ENCODE measurements at regions not wholly inside any gene's neighbourhood (a gene's known extent, or its start where the extent isn't known, plus 50 kb on each side); places are given as distances from the start of the nearest gene placed in this dataset.

GRCh38 chr3:181253796-181254195 is 264.3 kb upstream of the DNAJC19 start:
- intact Hi-C loops (cut with DNase I) = no loop called here
- Histone ChIP-seq H3K36me3 (replicated peaks in 1 of 2) (no peaks in the 10 kb centered on the region), H3K9me3 (replicated peaks in 1 of 3) (no peaks in the 10 kb centered on the region), H3K27ac (no peak overlapping the region), H3K4me1 (replicated peaks in 1 of 2) (no peaks in the 10 kb centered on the region), H3K27me3 (no peaks in the 10 kb centered on the region), H3K4me3 (no peak overlapping the region)
- WGBS, 4 donors = 34 to 49% (median 38%) methylated on average over 3 of the region's 3 CpGs
- no peak for TF ChIP-seq CTCF (IDR thresholded peaks at IDR 0.05)
- no peak for TF ChIP-seq POLR2A (IDR thresholded peaks at IDR 0.05)
- no peak for DNase-seq

DNA sequence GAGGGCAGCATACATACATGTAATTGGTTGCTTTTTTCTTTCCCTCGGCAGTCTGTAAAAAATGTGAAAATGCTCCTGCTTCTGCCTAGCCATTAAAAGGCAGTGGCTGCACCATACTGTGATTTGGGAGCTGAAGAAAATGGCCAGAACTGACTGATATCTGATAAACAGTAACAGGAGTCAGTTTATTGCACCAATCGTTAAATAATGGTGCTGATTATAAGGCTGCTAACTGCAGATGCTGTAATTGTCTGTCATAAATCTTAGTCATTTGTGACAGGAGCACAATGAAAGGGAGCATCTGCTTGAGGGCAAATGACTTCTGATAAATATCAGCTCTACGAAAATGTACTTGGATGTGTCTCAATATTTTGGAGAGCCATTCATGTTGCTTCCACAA is 263.1 kb upstream of the DNAJC19 start:
- Histone ChIP-seq H3K4me3 (no peak overlapping the region), H3K27ac (no peak overlapping the region), H3K9me3 (replicated peaks in 1 of 3) (no peaks in the 10 kb centered on the region), H3K27me3 (no peaks in the 10 kb centered on the region), H3K36me3 (replicated peaks in 1 of 2) (no peaks in the 10 kb centered on the region), H3K4me1 (replicated peaks in 1 of 2) (no peaks in the 10 kb centered on the region)
- no peak for TF ChIP-seq CTCF (IDR thresholded peaks at IDR 0.05)
- TF ChIP-seq POLR2A (IDR thresholded peaks at IDR 0.05) = no peak
- DNase-seq = no peak
- WGBS, 4 donors = 10 to 17% (median 15%) methylated on average over 3 of the region's 3 CpGs
- intact Hi-C loops (cut with DNase I) = no loop called here

- WGBS, 4 donors = 69 to 80% (median 72%) methylated on average over 3 of the region's 3 CpGs
- H3K4me1 ChIP-seq (replicated peaks in 1 of 2) = no peaks in the 10 kb centered on the region
- H3K27me3 ChIP-seq = no peaks in the 10 kb centered on the region
- intact Hi-C loops (cut with DNase I) = no loop called here
- no peak overlapping the region for H3K27ac ChIP-seq
- DNase-seq = no peak
- H3K4me3 ChIP-seq = no peak overlapping the region
- no peaks in the 10 kb centered on the region for H3K9me3 ChIP-seq (replicated peaks in 1 of 3)
- TF ChIP-seq POLR2A (IDR thresholded peaks at IDR 0.05) (no peak), CTCF (IDR thresholded peaks at IDR 0.05) (no peak)
- no peaks in the 10 kb centered on the region for H3K36me3 ChIP-seq (replicated peaks in 1 of 2)
These were observed 261.2 kb upstream of the DNAJC19 start for GRCh38 chr3:181250714-181251113.

GRCh38 chr3:181239441-181239840 is 249.9 kb upstream of the DNAJC19 start:
- no peak overlapping the region for H3K27ac ChIP-seq
- H3K4me3 ChIP-seq = no peak overlapping the region
- 66 to 73% (median 68%) methylated on average over 2 of the region's 2 CpGs for WGBS, 4 donors
- H3K4me1 ChIP-seq (replicated peaks in 1 of 2) = no peaks in the 10 kb centered on the region
- TF ChIP-seq POLR2A (IDR thresholded peaks at IDR 0.05) (no peak), CTCF (IDR thresholded peaks at IDR 0.05) (no peak)
- H3K27me3 ChIP-seq = no peaks in the 10 kb centered on the region
- no peaks in the 10 kb centered on the region for H3K36me3 ChIP-seq (replicated peaks in 1 of 2)
- no peaks in the 10 kb centered on the region for H3K9me3 ChIP-seq (replicated peaks in 1 of 3)
- no peak for DNase-seq
- intact Hi-C loops (cut with DNase I) = no loop called here

All from adrenal gland (tissue), 9 donors.